Activated naive CD8-positive, alpha-beta T cell treated with anti-CD3 and anti-CD28 coated beads, Interleukin-2, amount 50 U/mL, for 24 hours (primary cell): ENCODE measurements at regions not wholly inside any gene's neighbourhood (a gene's known extent, or its start where the extent isn't known, plus 50 kb on each side); places are given as distances from the start of the nearest gene placed in this dataset.
A peak's percentile ranks its signal among the peaks of the same experiment; 100 is the strongest.

Experiments
- ATAC-seq: fragments of 150-1000 bp; cut with Tn5 transposase; one replicate; pipeline ENCODE4 v1.10.0; 2021
- DNase-seq: peaks from one replicate; pipeline ENCODE4 v3.0.0; 2021
- H3K27ac Mint-ChIP-seq: one replicate; pipeline ENCODE4 v1.8.0; 2021; ENCODE audit warnings: mild to moderate bottlenecking, mixed read lengths
- H3K27me3 Mint-ChIP-seq: one replicate; pipeline ENCODE4 v1.8.0; 2021; ENCODE audit warnings: mixed read lengths
- H3K36me3 Mint-ChIP-seq: one replicate; pipeline ENCODE4 v1.8.0; 2021; ENCODE audit warnings: low read depth, mixed read lengths
- H3K4me1 Mint-ChIP-seq: one replicate; pipeline ENCODE4 v1.8.0; 2021; ENCODE audit warnings: mixed read lengths
- H3K4me3 Mint-ChIP-seq: one replicate; pipeline ENCODE4 v1.8.0; 2021; ENCODE audit warnings: mild to moderate bottlenecking, moderate library complexity, mixed read lengths
- H3K9me3 Mint-ChIP-seq: one replicate; pipeline ENCODE4 v1.8.0; 2021; ENCODE audit warnings: mixed read lengths

GRCh38 chr5:88502179-88503040, 233.8 kb upstream of the TMEM161B start:
- H3K36me3 Mint-ChIP-seq = no peaks in the 10 kb centered on the region
- peak; percentile 73 for ATAC-seq
- DNase-seq = no peak

DNA sequence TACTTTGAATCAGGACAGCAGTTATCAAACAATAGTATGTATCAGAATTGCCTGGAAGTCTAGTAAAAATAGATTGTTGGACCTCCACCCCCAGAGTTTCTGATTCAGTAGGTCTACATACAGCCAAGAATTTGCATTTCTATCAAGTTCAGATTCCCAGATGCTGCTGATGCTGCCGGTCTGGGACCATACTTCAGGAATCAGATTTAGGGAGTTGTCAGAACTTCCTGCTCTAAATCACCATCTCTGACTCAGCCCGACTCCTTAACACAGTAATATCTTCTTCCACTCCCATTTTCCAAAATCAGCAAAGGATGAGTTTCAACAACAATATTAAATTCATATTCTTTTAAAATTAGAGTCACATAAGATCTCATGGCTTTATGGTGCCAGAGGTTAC, 227.2 kb upstream of the TMEM161B start:
- H3K9me3 Mint-ChIP-seq = no peaks in the 10 kb centered on the region
- ATAC-seq (no peak), DNase-seq (no peak)
- H3K36me3 Mint-ChIP-seq = no peaks in the 10 kb centered on the region
- H3K27ac Mint-ChIP-seq = no peak overlapping the region
- no peaks in the 10 kb centered on the region for H3K4me1 Mint-ChIP-seq
- H3K4me3 Mint-ChIP-seq = no peak overlapping the region
- H3K27me3 Mint-ChIP-seq = peaks cover 12% of the 10 kb centered on the region

More at GRCh38 chr5:88502179-88503040, 233.8 kb upstream of the TMEM161B start:
- Mint-ChIP-seq H3K4me3 (peak overlapping the region; percentile 83), H3K27me3 (peaks cover 8% of the 10 kb centered on the region), H3K9me3 (no peaks in the 10 kb centered on the region), H3K27ac (peak overlapping the region; percentile 77), H3K4me1 (peaks cover 18% of the 10 kb centered on the region)

GRCh38 chr5:88490874-88491273, 222.2 kb upstream of the TMEM161B start:
- Mint-ChIP-seq H3K27me3 (peaks cover 11% of the 10 kb centered on the region), H3K4me1 (no peaks in the 10 kb centered on the region), H3K4me3 (no peak overlapping the region), H3K27ac (no peak overlapping the region), H3K9me3 (no peaks in the 10 kb centered on the region), H3K36me3 (no peaks in the 10 kb centered on the region)
- ATAC-seq (no peak), DNase-seq (no peak)

DNA sequence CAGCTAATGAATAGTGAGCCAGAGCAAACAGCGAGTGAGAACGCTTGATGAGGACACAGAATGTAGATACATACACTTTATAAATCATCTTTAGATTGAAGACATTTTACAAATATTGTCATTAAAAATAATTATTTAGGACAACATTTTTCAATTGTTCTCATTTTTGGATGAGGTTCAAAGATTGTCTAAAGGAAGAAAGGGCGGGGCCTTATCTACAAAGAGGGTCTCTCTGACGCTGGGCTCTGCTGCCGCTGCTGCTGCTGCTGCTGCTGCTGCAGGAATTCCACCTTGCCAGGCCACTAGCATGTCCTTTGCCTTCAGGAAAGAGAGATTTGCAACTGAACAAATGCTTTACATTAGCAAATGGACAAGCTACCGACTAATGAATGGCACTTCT, 220.7 kb upstream of the TMEM161B start:
- DNase-seq = no peak
- Mint-ChIP-seq H3K4me1 (no peaks in the 10 kb centered on the region), H3K4me3 (no peak overlapping the region), H3K27me3 (peaks cover 8% of the 10 kb centered on the region), H3K27ac (no peak overlapping the region), H3K36me3 (no peaks in the 10 kb centered on the region), H3K9me3 (no peaks in the 10 kb centered on the region)
- ATAC-seq = no peak

DNA sequence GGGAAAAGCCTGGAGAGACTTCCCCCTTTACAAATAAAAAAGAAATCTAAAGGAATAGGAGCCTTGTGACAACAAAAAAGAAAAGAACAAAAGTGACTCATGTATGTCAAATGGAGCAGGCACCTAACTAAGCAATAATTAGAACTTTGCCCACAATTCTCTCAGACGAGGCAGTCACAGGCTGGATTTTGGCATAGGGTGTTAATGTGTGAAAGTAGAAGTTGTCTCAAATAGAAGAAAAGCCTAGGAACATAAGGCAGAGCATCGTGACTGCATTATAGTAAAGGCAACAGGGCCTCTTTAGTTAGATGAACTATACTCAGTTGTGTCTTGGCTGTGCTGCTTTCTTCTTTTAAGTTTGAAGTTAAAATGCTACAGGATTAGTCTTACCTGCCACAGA, 219.9 kb upstream of the TMEM161B start:
- no peak overlapping the region for H3K27ac Mint-ChIP-seq
- no peaks in the 10 kb centered on the region for H3K9me3 Mint-ChIP-seq
- no peaks in the 10 kb centered on the region for H3K4me1 Mint-ChIP-seq
- no peak for ATAC-seq
- H3K36me3 Mint-ChIP-seq = no peaks in the 10 kb centered on the region
- peaks cover 10% of the 10 kb centered on the region for H3K27me3 Mint-ChIP-seq
- no peak for DNase-seq
- no peak overlapping the region for H3K4me3 Mint-ChIP-seq

DNA sequence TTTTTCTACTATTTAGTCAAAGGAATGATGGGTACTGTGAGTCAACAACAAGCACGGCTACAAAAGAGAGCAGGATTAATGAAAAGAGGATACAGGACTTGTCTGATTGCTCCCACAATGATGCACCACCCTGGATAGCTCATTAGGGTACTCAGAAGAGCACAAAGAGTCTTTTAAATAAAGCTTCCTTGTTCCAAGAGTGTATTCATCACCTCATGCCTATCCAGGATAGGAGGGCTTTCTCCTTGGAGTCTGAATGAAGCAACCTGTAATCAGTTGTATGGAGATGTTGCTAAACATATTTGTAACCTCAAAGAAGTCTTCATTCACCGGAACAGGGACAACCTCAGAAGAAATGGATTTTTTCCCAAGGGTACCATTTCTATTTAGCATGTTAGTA, 219.5 kb upstream of the TMEM161B start:
- no peak for ATAC-seq
- no peak overlapping the region for H3K4me3 Mint-ChIP-seq

GRCh38 chr5:88487066-88487465, 218.4 kb upstream of the TMEM161B start:
- Mint-ChIP-seq H3K9me3 (no peaks in the 10 kb centered on the region), H3K4me1 (no peaks in the 10 kb centered on the region)
- ATAC-seq = no peak

More for the DNA sequence above, 219.5 kb upstream of the TMEM161B start:
- H3K36me3 Mint-ChIP-seq = no peaks in the 10 kb centered on the region
- no peak overlapping the region for H3K27ac Mint-ChIP-seq
- peaks cover 10% of the 10 kb centered on the region for H3K27me3 Mint-ChIP-seq
- no peaks in the 10 kb centered on the region for H3K9me3 Mint-ChIP-seq
- no peak for DNase-seq
- no peaks in the 10 kb centered on the region for H3K4me1 Mint-ChIP-seq

DNA sequence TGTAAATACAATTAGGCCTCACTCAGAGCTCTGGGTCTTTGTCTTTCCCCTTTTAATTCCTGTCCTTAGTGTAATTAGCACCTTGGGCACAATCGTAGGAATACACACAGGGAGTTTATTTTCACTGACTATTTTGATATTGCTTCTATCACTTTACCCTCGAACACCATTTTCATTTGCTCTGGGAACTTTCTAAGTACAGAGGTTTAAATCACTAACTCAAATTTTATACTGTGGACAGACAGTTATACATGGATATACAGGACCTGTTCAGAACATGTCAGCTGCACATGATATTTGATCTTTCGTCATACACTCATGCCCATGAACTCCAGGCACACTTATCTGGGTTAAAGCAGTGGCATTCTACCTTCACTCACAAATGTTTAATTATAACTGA, 217.8 kb upstream of the TMEM161B start:
- peaks cover 10% of the 10 kb centered on the region for H3K27me3 Mint-ChIP-seq
- DNase-seq (no peak), ATAC-seq (no peak)
- no peaks in the 10 kb centered on the region for H3K9me3 Mint-ChIP-seq
- H3K4me1 Mint-ChIP-seq = no peaks in the 10 kb centered on the region
- no peaks in the 10 kb centered on the region for H3K36me3 Mint-ChIP-seq
- no peak overlapping the region for H3K27ac Mint-ChIP-seq
- H3K4me3 Mint-ChIP-seq = no peak overlapping the region

More at GRCh38 chr5:88487066-88487465, 218.4 kb upstream of the TMEM161B start:
- H3K4me3 Mint-ChIP-seq = no peak overlapping the region
- H3K27ac Mint-ChIP-seq = no peak overlapping the region
- no peak for DNase-seq
- peaks cover 8% of the 10 kb centered on the region for H3K27me3 Mint-ChIP-seq
- no peaks in the 10 kb centered on the region for H3K36me3 Mint-ChIP-seq

DNA sequence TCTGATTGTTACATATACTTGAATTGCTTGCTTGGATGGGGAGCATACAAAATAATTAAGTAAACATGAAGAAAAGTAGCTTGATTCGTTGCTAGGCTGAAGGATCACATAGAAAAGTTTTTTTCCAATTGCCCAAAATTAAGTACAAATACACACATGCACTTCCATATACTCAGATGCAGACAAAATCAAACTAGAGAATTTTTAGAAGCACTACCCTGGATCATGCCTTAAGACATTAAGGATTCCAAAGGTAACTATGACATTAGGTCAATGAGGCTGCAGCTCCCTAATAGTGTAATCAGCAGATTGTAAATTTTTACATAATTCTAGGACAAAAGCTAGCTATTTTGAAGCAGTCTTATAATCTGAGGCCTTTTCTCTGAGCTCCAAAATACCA, 216.9 kb upstream of the TMEM161B start:
- Mint-ChIP-seq H3K27ac (no peak overlapping the region), H3K4me1 (no peaks in the 10 kb centered on the region), H3K36me3 (no peaks in the 10 kb centered on the region), H3K4me3 (no peak overlapping the region), H3K27me3 (peaks cover 10% of the 10 kb centered on the region), H3K9me3 (no peaks in the 10 kb centered on the region)
- ATAC-seq (no peak), DNase-seq (no peak)

DNA sequence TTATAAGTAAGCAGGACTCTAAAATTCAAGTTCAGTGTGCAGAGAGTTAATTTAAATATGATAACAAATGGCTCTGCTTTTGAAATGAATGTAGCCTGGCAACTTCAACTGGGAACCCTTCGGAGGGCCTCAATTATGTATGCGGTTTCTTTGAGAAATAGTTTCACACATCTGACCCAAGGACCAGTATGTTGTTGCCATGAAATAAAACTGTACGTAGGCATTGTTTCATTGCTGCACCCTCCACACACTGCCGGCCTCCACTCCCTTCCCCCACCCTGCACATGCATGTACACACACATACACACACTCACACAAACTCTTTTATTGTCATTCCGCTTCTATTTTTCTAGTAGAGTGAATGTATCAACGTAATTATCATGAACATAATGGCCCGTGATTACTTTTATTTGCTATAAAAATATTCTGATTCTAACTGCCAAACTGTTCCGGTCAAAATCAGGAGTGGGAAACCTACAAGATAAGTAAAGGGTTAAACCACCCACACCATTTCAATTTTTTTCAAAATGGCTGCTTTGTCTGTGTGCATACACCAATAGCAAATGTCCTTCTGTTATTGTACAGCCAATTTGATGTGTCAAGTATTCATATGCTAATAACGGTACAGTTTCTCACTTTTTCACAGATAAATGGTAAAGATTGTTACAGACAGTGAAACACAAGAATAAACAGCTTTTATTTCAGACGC, 215.5 kb upstream of the TMEM161B start:
- Mint-ChIP-seq H3K4me1 (no peaks in the 10 kb centered on the region), H3K4me3 (no peak overlapping the region), H3K27ac (no peak overlapping the region), H3K9me3 (no peaks in the 10 kb centered on the region), H3K27me3 (peaks cover 10% of the 10 kb centered on the region), H3K36me3 (no peaks in the 10 kb centered on the region)
- ATAC-seq (no peak), DNase-seq (no peak)

DNA sequence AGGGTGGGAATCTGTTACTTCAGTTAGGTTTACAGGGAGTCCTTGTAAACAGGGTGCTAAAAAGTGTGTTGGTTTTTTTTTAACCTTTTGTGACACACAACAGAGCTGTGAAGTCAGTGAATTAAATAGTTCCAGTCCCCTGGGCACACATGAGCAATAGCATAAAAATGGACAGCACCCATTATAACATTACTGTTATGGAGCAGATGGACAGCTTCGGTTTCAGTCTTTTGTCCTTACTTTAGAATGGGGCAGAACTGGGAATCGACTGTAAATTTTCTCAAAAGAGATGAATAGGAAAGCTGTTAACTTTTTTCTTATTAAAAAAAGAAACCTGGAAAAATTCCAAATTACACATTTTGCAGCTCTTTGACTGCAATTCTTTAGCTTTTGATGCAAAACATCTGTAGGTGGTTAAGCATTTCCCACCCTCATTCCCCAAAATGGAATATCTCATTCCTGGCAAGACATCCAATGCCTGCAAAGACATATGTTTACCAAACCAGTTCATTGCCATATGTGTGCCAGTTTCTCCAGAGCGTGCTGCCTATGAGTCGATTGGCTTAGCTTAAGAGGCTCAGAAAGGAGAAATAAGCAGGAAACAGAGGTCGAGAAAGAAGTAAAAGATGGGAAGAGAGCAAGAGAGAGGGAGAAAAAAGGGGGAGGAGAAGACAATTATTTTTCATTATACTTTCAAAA, 212.3 kb upstream of the TMEM161B start:
- DNase-seq (no peak), ATAC-seq (no peak)

DNA sequence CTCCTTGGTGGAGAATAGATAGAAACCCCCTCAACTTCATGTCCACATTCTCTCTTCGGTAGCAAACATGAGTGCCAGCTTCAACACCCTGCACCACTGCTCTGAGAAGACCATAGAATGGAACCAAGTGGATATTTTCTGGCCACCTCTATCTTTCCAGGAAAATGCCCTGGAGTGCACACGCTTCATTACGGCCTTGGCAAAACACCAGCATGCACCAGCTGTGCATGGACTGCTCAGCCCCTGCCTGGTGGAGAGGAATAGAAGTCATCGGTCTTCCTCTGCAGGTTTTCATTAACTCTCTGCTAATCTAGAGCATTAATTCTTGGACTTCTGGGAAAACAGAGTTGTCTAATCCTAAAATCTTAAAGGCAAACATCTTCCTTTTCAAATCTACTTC, 211.6 kb upstream of the TMEM161B start:
- Mint-ChIP-seq H3K9me3 (no peaks in the 10 kb centered on the region), H3K27ac (no peak overlapping the region), H3K36me3 (no peaks in the 10 kb centered on the region)

More for the DNA sequence above, 212.3 kb upstream of the TMEM161B start:
- Mint-ChIP-seq H3K4me1 (no peaks in the 10 kb centered on the region), H3K36me3 (no peaks in the 10 kb centered on the region), H3K4me3 (no peak overlapping the region), H3K9me3 (no peaks in the 10 kb centered on the region), H3K27ac (no peak overlapping the region), H3K27me3 (peaks cover 10% of the 10 kb centered on the region)

DNA sequence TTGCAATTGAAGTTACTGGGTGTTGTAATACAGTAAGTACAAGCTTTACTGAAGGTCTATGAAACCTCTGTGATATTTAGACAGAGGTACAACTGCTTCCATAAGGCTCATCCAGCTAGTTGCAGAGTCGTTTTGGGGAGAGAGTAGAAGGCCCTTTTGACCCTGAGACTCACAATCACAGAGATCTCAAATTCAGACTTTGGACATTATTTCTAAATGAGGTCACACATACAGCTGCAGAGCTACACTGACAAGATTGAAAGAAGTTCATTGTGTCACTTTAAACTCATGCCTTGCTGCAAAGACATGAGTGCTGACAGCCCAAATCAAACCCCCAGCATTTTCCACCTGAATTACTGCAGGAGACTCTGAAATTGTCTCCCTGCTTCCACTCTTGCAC, 205.9 kb upstream of the TMEM161B start:
- DNase-seq (no peak), ATAC-seq (no peak)
- H3K4me1 Mint-ChIP-seq = no peaks in the 10 kb centered on the region
- H3K4me3 Mint-ChIP-seq = no peak overlapping the region
- H3K27me3 Mint-ChIP-seq = peaks cover 14% of the 10 kb centered on the region
- no peaks in the 10 kb centered on the region for H3K36me3 Mint-ChIP-seq
- peaks cover 9% of the 10 kb centered on the region for H3K9me3 Mint-ChIP-seq
- H3K27ac Mint-ChIP-seq = no peak overlapping the region

More for the DNA sequence above, 211.6 kb upstream of the TMEM161B start:
- DNase-seq = no peak
- H3K4me3 Mint-ChIP-seq = no peak overlapping the region
- ATAC-seq = no peak
- peaks cover 10% of the 10 kb centered on the region for H3K27me3 Mint-ChIP-seq
- H3K4me1 Mint-ChIP-seq = no peaks in the 10 kb centered on the region

- Mint-ChIP-seq H3K27me3 (peaks cover 17% of the 10 kb centered on the region), H3K4me1 (no peaks in the 10 kb centered on the region), H3K4me3 (no peak overlapping the region), H3K27ac (no peak overlapping the region), H3K9me3 (peaks cover 9% of the 10 kb centered on the region), H3K36me3 (no peaks in the 10 kb centered on the region)
- no peak for ATAC-seq
- DNase-seq = no peak
Observed at GRCh38 chr5:88470745-88471144, 202.1 kb upstream of the TMEM161B start.
